Stimulated activated CD4-positive, alpha-beta T cell treated with anti-CD3 and anti-CD28 coated beads, Interleukin-12 subunit alpha, Interleukin-12 subunit beta, amount 100 ng/mL, for 24 hours (primary cell): ENCODE measurements at regions not wholly inside any gene's neighbourhood (a gene's known extent, or its start where the extent isn't known, plus 50 kb on each side); places are given as distances from the start of the nearest gene placed in this dataset.
"Not testable (repeated sequence)": the region's sequence is repeated elsewhere in the genome, so short reads cannot be mapped to it uniquely, and the experiment has no call there.

Experiments
- DNase-seq, 2 experiments: peaks; one replicate each; pipeline ENCODE4 v3.0.0-alpha.2; 2020; ENCODE audit warnings: low read depth in 2 of 2

DNA sequence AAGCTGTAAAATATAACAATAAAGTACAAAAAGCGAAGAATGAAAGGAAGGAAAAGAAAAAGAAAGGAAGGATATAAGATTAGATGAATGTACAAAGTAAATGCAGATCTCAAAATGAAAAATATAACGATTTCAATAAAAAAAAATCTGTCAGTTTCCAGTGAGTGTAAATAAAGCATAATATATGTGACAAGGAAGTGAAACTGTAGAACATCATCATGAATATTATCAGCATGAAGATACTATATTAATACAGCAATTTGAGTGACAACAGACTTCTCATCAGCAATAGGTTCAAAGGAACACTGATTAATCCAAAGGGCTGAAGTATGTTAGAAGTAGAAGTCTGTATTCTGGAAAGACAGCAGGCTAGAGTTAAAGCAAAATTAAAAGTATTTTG, 659.5 kb upstream of the MBL2 start:
- DNase-seq: no peak

DNA sequence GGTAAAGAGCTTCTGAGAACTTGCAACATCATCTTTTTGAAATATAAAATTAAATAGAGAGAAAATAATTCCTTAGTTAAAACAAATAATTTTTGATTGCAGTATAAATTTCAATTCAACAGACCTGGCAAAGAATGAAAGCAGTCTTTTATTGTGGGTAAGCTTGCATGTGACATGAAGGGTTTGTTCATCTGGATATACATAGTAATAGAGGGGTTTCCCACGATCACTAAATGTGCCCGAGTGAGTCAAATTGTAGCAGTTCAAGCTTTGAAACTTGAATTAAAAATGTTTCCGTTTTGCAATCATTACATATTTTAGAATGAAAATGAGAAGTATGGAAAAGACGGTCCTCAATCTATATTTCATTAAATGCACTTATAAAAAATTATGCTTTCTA, 658.4 kb upstream of the MBL2 start:
- no peak for DNase-seq

DNA sequence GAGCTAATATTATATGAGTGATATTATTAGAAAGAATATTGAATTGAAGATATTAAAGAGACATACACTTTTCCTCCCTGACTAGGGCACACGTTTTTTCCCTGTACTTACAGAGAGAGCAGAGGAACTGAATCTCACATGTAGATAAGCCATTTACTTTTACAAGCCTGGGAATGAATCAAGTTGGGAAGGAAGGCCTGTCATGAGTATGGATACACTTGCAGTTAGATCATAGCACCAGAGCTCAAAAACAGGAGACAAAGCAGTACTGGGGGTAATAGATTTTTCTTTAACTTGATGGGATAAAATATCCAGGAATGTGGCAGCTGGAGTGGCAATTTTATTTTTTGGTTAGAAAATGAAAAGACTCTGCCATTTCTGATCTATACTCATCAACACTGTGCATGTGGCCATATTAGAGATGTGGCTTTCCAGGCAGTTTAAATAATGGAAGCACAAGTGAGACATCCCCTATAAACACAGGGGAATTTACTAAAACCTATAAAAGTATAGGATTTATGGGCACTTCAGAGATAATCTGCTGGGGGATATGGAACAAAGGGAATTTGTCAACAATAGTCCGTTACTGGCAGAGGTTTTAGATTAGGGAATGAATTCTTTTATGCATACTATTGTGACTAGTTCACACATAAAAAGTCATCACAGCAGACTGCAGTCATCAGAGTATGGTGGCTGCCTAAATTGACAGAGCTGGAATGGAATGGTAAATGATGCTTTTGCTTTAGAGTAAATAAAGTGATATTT, 657.7 kb upstream of the MBL2 start:
- no peak for DNase-seq

DNA sequence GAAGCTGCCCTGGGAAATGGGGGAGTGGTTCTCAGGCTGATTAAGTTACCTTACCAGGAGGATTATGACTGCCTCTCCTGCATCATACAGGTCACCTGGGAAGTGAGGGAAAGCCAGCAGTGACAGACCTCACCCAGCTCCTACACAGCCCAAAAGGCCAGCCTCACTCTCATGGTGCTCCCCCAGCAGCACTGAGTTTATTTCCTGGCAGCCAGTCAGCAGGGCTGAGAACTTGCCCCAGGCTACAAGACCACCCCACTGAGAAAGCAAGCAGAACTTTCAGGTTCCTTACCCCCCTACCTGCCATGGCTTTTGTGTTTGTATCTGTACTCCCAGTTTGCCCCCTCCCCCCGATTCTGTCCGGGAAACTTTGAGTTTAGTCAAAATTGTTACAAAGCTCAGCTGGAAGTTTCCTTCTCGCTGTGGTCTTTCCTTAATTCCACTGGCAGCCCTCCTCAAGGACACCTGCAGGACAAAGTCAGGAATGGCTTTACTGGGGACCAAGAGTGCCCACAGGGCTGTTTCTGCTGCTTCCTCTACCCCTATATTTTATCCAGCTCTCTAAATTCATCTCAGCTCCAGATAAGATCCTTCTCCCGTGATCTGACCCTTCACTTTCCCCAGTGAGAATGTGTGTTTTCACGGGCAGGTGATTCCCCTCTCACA, 649.8 kb upstream of the MBL2 start:
- no peak for DNase-seq

DNA sequence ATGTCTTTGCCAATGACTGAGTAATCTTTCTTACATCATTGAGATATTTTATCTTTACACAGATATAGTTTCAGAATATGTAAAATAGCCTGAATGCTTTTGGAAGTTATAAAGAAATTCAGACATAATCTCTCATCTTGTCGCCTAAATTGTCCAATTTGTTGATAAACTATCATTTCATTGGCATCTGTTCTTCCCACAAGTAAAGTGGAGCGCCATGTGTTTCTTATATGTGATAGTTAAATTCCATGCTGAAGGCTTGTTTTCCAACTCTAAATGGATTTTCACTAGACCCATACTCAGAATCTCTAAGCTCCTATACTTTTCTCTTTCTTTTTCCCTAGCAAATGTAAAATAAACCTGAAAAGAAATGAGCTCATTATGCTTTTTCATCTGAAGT, 640.1 kb upstream of the MBL2 start:
- DNase-seq: no peak

DNA sequence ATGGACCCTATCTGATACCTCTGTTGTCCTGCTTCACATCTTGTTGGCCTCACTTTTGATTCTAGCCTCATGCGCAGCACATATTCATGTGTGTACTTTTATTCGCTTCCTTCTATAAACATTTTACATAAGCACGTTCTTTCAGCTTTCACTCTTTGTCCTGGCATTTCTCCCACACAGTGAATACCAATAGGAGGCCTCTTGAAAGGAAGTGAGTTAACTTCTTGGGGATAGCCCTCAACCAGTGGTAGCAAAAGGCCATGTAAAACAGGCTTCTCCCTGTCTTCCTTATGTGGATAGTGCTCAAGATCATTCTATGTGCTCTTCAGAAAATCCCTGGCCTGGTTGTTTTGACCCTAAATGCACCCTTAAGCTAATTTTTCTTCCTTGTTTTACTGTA, 633.9 kb upstream of the MBL2 start:
- no peak for DNase-seq

GRCh38 chr10:53403688-53404087, 631.1 kb upstream of the MBL2 start:
- no peak for DNase-seq

GRCh38 chr10:53402594-53402993, 630.0 kb upstream of the MBL2 start:
- DNase-seq: no peak

DNA sequence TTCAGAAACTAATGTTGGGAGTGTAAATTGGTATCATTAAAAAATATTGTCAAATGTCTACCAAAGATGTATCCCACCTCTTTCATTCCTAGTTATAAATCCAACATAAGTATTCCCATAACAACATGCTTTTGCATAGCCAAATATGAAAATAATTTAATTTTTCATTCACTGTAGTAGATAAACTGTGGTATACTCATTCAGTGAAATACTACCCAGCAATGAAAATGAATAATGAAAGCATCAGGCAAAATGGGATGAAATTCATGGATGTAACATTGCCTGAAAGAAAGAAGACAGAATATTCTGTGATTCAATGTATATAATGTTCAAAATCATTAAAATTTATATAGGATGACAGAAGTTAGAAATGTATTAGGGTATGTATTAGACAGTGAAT, 629.0 kb upstream of the MBL2 start:
- DNase-seq: no peak

- no peak for DNase-seq
Observed at GRCh38 chr10:53396876-53397275, 624.3 kb upstream of the MBL2 start.

- no peak for DNase-seq
Observed at GRCh38 chr10:53395449-53395848, 622.9 kb upstream of the MBL2 start.

DNA sequence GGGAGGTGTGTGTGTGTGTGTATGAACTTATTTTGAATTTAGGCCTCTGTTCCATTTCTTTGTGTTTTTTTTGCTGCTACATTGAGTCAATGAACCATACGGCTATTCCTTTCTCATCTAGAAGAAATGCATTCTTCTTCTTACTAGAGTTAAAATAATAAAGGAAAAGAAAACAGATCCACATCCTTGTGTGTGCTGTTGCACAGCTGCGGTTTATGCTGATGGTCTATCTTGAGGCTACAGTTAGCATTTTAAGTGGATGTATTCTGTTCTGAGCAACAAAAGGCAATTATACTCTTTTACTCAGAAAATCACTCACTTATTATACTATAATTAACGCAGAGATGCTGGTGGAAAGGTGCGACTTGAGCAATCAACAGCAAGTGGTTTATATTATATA, 615.0 kb upstream of the MBL2 start:
- no peak for DNase-seq

- no peak for DNase-seq
Observed at GRCh38 chr10:53382543-53382942, 610.0 kb upstream of the MBL2 start.

GRCh38 chr10:53379956-53380355, 607.4 kb upstream of the MBL2 start:
- DNase-seq: no peak

DNA sequence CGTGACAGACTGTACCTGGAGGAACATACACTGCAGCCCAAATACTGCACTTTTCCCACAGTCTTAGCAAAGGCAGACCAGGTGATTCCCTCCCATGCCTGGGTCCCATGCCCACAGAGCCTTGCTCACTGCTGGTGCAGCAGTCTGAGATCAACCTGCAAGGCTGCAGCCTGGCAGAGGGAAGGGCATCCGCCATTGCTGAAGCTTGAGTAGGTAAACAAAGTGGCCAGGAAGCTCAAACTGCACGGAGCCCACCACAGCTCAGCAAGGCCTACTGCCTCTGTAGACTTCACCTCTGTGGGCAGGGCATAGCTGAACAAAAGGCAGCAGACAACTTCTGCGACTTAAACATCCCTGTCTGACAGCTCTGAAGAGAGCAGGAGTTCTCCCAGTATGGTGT, 597.8 kb upstream of the MBL2 start:
- no peak for DNase-seq

- no peak for DNase-seq
Observed at GRCh38 chr10:53361936-53362335, 589.4 kb upstream of the MBL2 start.

GRCh38 chr10:53361281-53361680, 588.7 kb upstream of the MBL2 start:
- no peak for DNase-seq

DNA sequence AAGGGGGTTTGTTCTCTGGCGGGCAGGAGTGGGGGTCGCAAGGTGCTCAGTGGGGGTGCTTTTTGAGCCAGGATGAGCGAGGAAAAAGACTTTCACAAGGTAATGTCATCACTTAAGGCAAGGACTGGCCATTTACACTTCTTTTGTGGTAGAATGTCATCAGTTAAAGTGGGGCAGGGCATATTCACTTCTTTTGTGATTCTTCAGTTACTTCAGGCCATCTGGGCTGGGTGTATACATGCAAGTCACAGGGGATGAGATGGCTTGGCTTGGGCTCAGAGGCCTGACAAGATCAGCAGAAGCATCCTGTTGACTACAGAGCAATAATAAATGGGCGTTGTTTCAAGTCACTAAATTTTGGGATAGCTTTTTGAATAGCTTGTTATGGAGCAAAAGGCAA, 586.4 kb upstream of the MBL2 start:
- DNase-seq: not testable (repeated sequence)

GRCh38 chr10:53358536-53358935, 586.0 kb upstream of the MBL2 start:
- no peak for DNase-seq

DNA sequence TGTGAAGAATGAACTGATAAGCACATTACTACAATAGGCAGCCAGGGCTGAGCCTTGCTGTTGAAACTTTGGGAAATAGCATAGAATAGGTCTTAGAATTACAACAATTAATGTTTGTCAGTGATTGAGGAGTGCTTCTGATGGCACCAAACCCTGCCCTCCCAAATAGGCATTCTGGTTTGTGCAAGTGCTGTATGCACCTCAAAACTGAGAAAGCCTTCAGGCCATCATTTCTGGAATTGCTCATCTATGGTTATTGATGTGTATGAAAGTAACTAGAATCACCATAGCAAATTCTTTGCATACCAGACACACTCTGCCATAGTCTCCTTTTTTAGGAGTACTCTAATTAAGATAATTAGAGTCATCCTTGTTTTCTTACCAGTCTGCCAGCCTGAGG, 585.0 kb upstream of the MBL2 start:
- no peak for DNase-seq

DNA sequence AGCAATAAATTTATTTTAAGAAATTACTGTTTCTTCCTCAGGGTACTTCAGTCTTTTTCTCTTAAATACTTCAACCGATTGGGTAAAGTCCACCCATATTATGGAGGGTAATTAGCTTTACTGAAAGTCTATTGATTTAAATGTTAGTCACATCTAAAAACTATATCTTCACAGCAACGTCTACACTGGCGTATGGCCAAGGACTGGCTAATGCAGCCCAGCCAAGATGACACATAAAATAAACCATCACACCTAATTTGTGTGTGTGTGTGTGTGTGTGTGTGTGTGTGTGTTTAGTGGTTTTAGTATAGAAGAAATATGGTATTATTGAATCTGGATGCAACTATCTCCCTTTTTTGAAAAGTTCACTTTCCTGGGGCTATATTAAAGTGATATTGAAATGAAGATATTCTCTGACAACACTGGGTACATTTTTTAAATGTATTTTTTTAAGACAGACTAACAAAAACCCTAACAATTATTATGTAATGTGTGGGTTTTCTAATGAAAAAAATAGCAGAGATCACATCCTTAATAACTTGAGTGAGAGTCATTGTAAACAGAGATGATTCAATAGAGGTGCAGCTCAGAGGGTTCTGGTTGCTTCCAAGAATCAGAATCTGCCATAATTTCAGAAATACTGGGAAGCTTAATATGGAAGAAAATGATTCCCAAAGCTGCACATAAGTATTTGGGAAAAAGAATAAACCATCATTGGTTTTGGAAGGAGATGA, 584.2 kb upstream of the MBL2 start:
- no peak for DNase-seq

DNA sequence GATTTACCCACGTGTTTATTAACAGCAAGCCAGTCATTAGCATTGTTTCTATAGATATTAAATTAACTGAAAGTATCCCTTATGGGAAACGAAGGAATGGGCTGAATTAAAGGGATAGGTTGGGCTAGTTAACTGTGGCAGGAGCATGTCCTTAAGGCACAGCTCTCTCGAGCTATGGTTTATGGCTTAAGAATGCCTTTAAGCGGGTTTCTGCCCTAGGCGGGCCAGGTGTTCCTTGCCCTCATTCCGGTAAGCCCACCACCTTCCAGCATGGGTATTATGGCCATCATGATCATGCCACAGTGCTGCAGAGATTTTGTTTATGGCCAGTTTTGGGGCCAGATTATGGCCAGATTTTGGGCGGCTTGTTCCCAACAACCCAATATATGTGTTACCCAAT, 569.9 kb upstream of the MBL2 start:
- not testable (repeated sequence) for DNase-seq

GRCh38 chr10:53338199-53338598, 565.6 kb upstream of the MBL2 start:
- DNase-seq: not testable (repeated sequence)
